Parathyroid adenoma (tissue), 2 donors: ENCODE measurements at regions not wholly inside any gene's neighbourhood (a gene's known extent, or its start where the extent isn't known, plus 50 kb on each side); places are given as distances from the start of the nearest gene placed in this dataset.

Experiments used
- H2AFZ ChIP-seq: fragments of 300-600 bp; sonication (generic); one replicate; pipeline ENCODE4 v1.7.0; 2017; ENCODE audit warnings: antibody characterized with exemption, mild to moderate bottlenecking
- H3K27ac ChIP-seq: fragments of 300-600 bp; sonication (generic); one replicate; pipeline ENCODE4 v1.7.0; 2017
- H3K27me3 ChIP-seq: fragments of 300-600 bp; sonication (generic); one replicate; pipeline ENCODE4 v1.7.0; 2017; ENCODE audit warnings: low read length; ENCODE audit not compliant: control insufficient read depth, insufficient read depth
- H3K36me3 ChIP-seq: fragments of 300-600 bp; sonication (generic); one replicate; pipeline ENCODE4 v1.7.0; 2017; ENCODE audit warnings: low read length; ENCODE audit not compliant: control insufficient read depth, insufficient read depth
- H3K4me1 ChIP-seq: fragments of 300-600 bp; sonication (generic); one replicate; pipeline ENCODE4 v1.7.0; 2017; ENCODE audit warnings: control low read depth
- H3K4me2 ChIP-seq: fragments of 300-600 bp; sonication (generic); one replicate; pipeline ENCODE4 v1.7.0; 2017; ENCODE audit warnings: low read length
- H3K4me3 ChIP-seq: fragments of 300-600 bp; sonication (generic); one replicate; pipeline ENCODE4 v1.7.0; 2017; ENCODE audit warnings: low read depth, low read length
- H3K79me2 ChIP-seq: fragments of 300-600 bp; sonication (generic); one replicate; pipeline ENCODE4 v1.7.0; 2017; ENCODE audit warnings: control low read depth
- H3K9ac ChIP-seq: fragments of 300-600 bp; sonication (generic); one replicate; pipeline ENCODE4 v1.7.0; 2017; ENCODE audit warnings: mild to moderate bottlenecking
- H3K9me3 ChIP-seq: fragments of 300-600 bp; sonication (generic); one replicate; pipeline ENCODE4 v1.7.0; 2017; ENCODE audit warnings: low read length; ENCODE audit not compliant: control insufficient read depth
- CTCF ChIP-seq: fragments of 300-600 bp; sonication (generic); IDR thresholded peaks from one replicate; pipeline ENCODE4 v1.7.0; 2017; ENCODE audit warnings: antibody characterized with exemption, mild to moderate bottlenecking
- donor health status: primary hyperparathyroidism.

GRCh38 chr10:42112331-42113157 is 525.8 kb downstream of the ZNF33B start:
- H3K79me2 ChIP-seq: no peaks in the 10 kb centered on the region
- no peak overlapping the region for H2AFZ ChIP-seq
- H3K4me2 ChIP-seq: no peak overlapping the region
- no peak overlapping the region for H3K4me3 ChIP-seq
- H3K9me3 ChIP-seq: no peaks in the 10 kb centered on the region
- no peaks in the 10 kb centered on the region for H3K4me1 ChIP-seq
- no peaks in the 10 kb centered on the region for H3K27me3 ChIP-seq
- no peak overlapping the region for H3K27ac ChIP-seq
- H3K9ac ChIP-seq: no peak overlapping the region
- TF ChIP-seq CTCF: no peak
- no peaks in the 10 kb centered on the region for H3K36me3 ChIP-seq

GRCh38 chr10:42111661-42112330 is 526.6 kb downstream of the ZNF33B start:
- TF ChIP-seq CTCF: no peak
- Histone ChIP-seq H2AFZ (no peak overlapping the region), H3K4me1 (no peaks in the 10 kb centered on the region), H3K4me2 (no peak overlapping the region), H3K27ac (no peak overlapping the region), H3K9ac (no peak overlapping the region), H3K9me3 (no peaks in the 10 kb centered on the region), H3K79me2 (no peaks in the 10 kb centered on the region), H3K36me3 (no peaks in the 10 kb centered on the region), H3K27me3 (no peaks in the 10 kb centered on the region), H3K4me3 (no peak overlapping the region)

GRCh38 chr10:42111076-42111475 is 527.3 kb downstream of the ZNF33B start:
- Histone ChIP-seq H3K4me3 (no peak overlapping the region), H3K4me1 (no peaks in the 10 kb centered on the region), H3K36me3 (no peaks in the 10 kb centered on the region), H3K79me2 (no peaks in the 10 kb centered on the region), H3K4me2 (no peak overlapping the region), H3K9me3 (no peaks in the 10 kb centered on the region), H3K9ac (no peak overlapping the region), H3K27me3 (no peaks in the 10 kb centered on the region), H3K27ac (no peak overlapping the region), H2AFZ (no peak overlapping the region)
- TF ChIP-seq CTCF: no peak
